HG03175 (cell line): ENCODE measurements at regions not wholly inside any gene's neighbourhood (a gene's known extent, or its start where the extent isn't known, plus 50 kb on each side); places are given as distances from the start of the nearest gene placed in this dataset.
"Not testable (repeated sequence)": the region's sequence is repeated elsewhere in the genome, so short reads cannot be mapped to it uniquely, and the experiment has no call there.

ENCODE experiments used
- ATAC-seq: cut with Tn5 transposase; IDR thresholded peaks from one replicate; pipeline ENCODE4 v1.9.1; 2021; ENCODE audit warnings: mild to moderate bottlenecking, moderate library complexity; ENCODE audit not compliant: unreplicated experiment

DNA sequence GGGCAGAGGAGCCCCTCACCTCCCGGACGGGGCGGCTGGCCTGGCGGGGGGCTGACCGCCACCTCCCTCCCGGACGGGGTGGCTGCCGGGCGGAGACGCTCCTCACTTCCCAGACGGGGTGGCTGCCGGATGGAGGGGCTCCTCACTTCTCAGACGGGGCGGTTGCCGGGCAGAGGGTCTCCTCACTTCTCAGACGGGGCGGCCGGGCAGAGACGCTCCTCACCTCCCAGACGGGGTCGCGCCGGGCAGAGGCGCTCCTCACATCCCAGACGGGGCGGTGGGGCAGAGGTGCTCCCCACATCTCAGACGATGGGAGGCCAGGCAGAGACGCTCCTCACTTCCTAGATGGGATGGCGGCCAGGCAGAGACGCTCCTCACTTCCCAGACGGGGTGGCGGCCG, 1615.9 kb upstream of the C9orf72 start:
- ATAC-seq = not testable (repeated sequence)

DNA sequence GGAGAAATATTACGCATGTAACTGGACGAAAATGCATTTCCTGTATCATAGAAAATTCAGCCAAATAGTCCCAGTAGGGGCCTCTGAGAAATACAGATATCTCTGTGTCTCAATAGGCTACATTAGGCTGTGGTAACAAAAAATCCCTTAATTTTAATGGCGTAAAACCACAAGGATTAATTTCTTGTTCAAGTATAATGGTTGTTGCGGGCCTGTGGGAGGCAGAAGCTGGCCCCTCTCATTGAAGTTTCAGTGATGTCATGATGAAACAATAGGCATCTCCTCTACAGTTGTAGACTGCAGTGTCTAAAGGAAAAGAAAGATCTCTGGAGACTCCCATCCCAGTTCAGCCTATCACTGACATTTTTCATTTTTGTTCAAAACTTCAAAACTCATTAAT, 1625.6 kb upstream of the C9orf72 start:
- ATAC-seq = no peak

DNA sequence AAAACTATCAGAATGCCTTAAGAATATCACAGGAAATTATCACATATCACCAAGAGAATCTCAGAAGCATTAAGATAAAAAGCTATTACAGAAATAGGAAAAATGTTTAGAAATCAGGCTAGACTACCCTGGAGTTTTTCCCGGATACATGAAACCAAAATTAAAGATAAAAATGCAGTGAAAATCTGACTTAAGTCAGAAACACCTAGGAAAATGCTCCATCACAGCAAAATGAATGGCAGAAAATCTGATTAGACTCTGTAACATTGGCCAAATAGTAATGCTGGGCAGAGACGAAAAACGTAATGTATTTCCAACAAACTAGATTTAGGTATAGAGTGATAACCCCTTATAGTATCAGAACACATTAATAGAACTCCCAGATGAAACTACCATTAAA, 1626.7 kb upstream of the C9orf72 start:
- no peak for ATAC-seq

DNA sequence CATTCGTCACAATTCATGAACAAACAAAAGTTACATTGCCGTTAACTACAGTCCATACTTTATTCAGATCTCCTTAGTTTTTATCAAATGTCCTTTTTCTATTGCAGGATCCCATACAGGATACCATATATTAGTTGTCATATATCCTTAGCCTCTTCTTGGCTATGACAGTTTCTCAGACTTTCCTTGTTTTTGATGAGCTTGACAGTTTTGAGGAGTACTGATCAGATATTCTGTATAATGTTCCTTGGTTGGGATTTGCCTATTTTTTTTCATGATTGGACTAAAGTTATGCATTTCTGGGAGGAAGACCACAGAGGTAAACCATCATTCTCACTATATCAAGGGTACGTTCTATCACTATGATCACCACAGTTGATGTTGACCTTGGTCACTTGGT, 1627.4 kb upstream of the C9orf72 start:
- ATAC-seq = no peak

DNA sequence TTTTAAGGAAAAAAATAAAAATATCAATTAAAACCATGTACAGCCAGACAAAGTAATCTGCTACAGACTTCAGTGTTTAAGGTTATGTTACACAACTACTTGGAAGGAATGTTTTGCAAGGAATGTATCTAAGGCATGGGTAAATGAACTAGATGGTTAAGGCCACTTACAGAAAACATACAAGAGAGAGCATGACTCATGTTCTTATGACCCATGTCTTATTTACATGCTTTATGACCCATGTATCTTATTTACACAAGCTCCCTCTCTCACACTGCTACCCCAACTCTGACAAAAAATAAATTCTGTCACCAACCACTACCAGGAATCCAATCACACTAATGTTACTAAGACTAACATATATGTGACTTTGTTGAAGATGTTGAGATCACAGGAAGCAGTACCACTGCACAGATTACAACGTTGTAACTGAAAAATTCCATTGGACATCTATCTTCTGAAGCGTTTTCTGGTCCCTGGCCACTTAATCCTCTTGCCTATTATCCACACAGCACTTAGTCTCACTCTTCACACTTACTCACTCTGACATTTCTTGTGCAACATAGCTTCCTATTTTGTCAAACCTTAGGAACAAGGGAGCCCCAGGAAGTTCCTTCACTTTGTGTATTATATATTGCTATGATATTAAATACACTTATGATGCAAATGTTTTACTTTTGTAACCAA, 1630.1 kb upstream of the C9orf72 start:
- no peak for ATAC-seq

DNA sequence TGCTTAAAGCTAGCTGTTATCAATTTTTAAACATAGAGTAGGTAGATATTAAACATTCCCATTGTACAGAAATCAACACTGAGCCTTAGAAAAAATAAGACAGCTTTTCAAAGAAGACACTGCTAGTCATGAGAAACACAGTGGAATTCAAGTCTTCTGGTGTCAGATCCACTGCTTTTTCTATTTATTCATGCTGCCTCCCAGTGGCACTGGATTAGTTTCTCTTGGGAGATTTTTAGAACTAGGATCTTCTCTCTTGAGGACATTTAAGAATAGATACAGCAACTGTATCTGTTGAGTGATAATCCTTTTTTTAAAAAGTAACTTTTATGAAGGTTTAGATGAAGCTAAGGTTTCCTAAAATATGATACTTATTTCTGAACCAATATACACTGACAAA, 1635.4 kb upstream of the C9orf72 start:
- no peak for ATAC-seq

DNA sequence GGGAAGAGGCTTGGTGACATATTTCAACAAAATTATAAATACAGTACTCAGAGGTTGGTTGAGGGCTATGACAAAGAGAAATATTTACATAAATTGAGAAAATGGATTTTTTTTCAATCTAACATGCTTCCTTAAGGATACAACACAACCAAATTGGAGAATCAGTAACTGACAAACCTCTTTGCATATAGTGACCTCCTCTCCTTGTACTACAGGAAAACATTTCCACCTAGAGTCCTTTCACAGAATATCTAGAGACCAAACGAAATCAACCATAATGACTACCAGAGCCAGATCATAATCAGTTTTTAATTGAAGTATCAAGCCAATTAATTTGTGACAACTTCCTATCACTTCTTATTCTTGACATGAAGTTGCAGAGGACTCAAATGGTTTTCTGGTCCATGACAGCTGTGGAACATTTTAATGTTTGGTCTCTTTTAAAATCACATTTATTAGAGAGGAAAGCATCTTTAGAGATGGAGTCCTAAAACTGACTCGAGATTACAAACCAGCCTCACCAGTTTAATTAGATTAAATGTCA, 1636.5 kb upstream of the C9orf72 start:
- no peak for ATAC-seq

DNA sequence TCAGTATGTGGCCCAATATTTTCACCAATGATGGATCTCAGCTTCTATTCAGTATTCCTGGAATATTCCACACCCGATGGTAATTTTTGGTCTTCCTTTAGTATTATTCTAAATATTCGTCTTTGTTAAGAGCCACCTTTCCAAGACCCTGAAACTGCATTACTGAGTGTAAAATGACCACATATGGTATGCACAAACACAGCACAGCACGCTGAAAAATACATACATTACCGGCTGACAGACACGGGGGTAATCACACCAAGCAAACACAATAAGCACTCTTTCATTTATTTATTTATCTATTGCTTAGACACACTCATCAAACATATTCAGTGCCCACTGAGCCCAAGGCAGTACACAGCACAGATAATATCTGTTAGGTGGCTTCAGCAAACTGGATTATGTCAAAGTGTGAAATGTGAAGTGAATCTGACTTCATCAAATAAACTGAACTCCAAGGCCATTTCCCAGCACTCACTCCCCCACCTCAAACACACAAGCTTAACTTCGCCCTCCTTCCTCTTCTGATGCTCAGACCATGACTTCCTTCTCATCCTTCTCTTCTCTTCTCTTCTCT, 1637.8 kb upstream of the C9orf72 start:
- ATAC-seq = no peak

DNA sequence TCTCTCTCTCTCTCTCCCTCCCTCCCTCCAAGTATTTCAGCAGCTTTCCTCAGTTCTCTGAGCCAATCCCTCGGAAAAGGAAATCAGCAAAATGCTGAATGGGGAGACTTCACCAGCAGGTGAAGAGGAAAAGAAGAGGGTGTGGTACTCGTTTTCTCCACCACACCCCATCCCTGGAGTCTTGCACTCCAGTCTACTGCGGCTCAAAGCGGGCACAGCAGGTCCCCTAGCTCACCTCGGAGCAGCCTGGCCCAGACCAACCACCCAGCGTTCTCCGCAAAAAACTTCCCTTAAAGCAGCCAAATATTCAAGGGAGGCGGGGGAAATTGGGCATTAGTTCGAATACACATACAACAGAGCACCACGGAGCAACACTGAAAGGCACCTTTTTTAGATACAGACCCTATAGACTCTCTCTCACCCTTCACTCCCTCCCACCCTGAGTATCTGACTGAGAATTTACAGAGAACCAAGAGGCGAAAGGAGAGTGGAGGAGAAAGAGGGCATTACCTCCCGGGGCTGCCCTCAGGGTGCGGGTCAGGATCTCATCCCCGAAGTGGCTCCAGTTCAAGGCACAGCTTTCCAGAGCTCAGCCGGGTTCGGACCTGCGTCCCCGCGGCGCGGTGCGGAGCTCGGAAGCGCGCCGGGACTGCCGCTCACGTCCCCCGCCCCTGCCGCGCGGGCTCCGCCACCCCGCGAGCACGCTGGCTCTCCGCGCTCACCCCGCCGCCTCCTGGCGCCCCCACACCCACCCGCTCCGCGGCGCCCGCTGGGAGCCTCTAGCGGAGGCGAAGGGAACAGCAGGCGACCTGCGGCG, 1638.5 kb upstream of the C9orf72 start:
- ATAC-seq = peak; percentile 76

DNA sequence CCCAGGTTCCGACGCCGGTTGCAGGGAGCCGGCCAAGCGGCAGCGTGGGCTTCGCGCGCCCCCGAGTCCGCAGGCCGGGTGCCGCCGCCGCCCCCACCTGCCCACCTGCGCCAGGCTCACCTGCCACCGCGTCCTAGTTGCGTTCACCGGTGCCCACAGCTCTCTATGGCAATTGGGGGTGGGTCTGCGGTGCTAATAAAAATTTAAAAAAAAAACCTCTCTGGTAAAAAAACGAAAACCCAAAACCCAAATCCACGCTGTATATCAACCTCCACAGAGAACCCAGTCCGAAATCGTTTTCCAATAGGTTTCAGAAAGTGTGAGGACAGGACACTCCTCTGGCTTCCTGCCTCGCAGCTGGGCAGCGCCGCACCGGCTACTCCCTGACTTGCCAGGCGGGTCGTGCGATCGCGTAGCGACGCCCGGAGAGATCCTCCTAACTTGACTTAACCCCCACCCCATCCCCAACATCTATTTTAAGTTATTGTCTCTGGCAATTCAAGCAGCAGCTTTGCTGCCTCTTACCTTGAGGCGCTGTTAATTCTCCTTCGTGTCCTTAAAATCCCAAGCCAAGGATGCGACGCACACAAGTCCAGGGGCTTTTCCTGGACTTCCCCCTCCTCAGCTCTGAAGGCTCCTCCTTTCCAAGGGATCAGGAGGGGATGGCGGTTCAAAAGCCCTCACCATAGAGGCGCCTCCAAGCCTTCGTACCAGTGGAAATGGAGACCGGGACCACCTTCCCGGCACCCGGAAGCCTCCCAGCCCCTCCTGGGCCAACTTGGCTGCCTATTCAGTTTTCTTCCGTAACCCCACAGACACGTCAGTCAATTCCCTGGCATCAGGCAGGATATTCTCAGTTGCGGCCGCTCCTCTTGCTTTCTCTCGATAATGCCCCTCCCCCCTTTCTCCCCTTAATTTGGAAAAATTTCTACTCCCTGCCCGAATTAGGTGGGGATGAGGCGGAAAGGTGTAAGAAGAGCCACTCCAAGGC, 1639.4 kb upstream of the C9orf72 start:
- no peak for ATAC-seq

DNA sequence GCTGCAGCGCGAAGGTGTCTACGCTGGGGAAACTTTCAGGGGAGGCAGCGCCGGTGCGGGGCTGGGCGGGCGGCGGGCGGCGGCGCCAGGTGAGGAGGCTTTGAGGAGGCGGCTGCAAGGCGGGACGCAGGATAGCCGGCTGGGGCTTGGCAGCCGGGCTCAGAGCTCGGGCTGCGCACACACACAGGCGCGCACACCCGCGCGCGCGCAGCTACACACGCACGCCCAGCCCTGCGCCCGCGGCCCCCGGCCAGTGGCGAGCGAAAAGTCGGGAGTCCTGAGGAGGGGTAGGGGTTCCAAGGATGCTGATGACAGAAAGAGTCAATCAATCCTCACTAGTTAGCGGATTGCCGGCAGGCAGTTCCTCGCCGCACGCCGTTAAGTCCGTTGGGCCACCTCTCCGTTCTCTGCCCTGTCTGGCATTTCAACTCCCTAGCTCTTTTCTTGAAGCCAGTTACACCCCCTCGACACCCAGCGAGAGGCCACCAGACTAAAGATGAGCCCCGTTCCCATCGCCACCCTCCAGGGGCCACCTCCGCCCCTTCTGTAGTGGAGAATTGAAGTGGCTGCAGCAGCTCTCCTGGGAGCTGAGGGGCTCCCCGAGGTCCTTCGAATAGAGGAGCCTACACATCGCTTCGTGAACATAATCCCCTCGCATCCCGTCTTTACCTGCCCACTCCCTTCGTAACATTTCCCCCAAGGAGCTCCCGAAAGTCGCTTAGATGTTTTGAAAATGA, 1640.3 kb upstream of the C9orf72 start, which contains the start of gene LINGO2:
TSS of gene LINGO2 (minus strand) at position 185 of the 737 bp plus-strand sequence.
- ATAC-seq = no peak

DNA sequence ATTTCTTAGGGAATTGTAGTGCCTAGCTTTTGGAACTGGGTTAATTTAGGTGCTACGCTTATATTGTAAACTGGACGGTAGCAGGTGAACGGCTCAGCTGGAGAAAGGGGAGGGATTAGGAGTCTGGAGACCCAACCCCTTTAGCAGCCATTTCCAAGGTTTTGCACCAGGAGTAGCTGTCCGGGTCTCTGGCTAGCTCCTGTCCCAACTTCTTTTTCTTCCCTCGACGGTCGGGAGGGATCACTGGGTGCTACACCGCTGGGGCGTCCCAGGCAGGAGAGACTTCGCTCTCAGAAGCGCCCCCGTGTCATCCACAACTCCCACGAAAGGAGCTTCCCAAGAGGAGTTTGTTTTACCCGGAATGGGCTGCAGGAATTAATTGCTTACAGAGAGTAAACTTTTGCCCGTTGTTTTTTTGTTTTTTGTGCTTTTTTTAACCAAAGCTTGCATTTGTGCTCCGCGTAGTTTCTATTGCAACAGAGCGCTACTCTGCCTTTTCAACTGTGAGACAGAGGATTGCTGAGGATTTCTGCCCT, 1640.9 kb upstream of the C9orf72 start:
- no peak for ATAC-seq

DNA sequence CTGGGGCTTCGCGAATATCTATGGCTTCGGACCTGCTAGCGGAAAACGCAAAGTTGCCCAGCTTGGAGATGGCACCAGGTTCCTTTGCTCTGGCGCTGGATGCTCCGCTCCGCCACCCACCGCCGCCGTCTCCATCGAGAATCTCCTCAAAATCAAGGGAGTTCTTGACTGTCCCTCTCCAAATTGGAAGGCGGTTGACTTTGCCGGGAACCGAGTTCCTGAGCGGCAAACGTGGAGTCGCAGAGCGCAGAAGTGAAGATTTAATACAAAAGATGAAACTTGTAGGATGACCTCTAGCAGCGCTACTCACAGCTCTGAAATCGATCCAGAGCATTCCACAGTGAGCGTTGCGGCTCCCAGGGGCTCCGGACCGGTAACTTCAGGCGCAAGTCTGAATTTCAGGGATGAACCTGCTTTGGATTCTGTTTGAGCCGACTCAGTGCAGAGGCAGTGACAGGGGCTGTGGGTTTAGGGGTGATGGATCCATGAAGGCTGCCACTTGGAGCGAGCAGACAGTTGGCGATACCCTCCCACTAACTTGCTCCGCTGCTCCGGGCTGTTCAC, 1641.5 kb upstream of the C9orf72 start:
- ATAC-seq = no peak

DNA sequence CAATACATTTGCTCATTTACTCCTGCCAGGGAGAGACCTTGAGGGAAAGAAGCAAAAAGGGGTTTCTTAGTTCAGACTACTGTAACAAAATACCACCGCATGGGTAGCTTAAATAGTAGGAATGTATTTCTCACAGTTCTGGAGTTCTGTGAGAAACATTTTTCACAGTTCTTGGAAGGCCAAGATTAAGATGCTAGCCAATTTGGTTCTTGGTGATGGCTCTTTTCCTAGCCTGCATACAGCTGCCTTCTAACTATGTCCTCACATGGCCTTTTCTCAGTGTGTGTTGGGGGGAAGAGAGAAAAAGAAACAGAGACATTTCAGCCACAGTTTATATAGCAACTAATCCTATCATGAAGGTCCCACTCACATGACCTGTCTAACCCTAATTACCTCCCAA, 1644.7 kb upstream of the C9orf72 start:
- no peak for ATAC-seq

DNA sequence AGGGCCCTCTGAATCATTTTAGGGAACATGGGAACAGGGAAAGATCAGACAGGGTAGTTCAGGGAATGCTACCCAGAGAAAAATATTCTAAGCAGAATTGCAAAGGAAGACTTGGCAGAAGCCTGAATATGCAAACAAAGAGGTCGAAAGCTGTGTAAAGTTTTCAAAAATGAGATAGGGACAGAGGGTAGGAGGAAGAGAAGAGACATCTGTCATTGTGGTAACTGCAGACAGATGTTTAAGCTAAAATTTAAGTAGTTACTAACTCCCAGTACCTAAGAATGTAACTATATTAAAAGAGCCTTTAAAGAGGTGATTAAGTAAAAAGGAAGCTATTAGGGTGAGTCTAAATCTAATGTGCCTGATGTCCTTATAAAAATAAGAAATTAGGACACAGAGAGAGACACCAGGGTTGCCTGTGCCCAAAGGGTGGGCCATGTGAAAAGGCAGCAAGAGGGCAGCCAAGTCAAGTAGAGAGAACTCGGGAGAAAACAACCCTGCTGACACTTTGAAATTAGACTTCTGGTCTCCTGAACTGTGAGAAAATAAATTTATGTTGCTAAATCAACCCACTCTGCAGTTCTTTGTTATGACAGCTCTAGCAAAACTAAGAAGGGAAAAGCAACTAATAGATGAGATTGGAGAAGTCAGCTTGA, 1647.4 kb upstream of the C9orf72 start:
- no peak for ATAC-seq

DNA sequence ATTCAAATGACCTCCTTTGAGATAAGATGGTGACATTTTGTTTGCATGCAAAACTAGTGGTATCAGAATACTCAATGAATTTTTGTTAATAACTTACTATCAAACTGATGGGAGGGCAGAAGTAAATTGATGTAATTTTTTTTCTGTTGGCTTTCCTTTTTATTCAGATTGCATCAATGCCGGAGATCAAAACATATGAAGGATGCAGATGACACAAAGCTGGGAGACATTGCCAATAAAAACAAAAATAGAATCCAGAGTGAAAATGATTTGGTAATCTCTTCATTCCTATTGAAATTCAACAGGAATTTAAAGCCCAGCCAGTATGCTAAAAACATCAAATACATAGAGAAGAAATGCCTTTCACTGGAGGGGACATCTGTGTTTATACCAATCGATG, 1655.3 kb upstream of the C9orf72 start:
- no peak for ATAC-seq

DNA sequence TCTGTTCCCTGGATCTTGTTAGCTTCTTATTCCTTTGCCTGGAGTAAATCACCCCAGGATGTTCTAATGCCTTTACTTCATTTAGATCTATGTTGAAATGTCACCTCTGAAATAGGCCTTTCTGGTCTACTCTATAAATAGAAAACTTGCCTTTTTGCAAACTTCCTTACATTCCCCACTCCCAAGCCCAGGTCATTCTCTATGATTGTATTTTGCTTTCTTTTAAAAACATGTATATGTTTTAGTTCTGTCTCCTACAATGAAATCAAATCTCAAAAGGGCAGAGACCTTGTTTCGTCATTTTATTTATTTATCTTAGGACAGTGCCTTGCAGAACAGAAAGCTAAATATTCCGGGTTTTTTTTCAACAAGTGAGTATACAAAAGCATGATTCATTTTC, 1657.7 kb upstream of the C9orf72 start:
- ATAC-seq = no peak

DNA sequence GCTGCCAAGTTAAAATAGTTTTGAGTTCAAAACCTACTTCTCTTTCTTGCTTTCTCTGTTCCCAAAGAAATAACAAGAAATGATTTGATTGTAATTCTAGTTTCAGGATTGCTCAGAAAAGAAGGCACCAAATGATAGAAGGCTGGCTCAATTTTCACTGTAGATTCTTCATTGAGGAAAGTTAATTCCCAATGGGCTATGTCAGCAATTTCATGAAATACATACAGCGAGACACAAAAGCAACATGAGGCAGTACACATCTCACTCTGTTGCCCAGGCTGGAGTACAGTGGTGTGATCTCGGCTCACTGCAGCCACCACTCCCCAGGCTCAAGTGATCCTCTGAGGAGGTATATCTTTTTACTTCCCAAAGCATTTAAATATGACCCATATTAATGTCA, 1659.9 kb upstream of the C9orf72 start:
- no peak for ATAC-seq

DNA sequence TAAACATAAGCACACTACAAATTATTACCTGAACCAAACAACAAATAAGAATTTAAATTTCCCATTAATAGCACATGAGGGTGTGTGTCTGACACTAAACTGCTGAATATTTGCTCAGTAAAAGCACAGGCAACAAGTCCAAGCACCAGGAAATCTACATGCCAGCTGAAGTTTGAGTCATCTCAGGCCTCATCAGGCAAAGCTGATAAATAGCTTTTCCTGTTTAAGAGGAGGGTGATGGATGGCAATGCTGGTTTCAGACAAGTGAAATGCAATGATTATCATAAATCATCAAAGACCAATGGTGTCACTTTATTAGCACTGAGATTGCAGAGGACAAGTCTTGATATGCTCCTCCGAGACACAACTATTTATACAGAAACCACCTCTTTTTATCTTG, 1668.0 kb upstream of the C9orf72 start:
- no peak for ATAC-seq
